HepG2 (cell line): ENCODE measurements at regions not wholly inside any gene's neighbourhood (a gene's known extent, or its start where the extent isn't known, plus 50 kb on each side); places are given as distances from the start of the nearest gene placed in this dataset.
"Not testable (repeated sequence)": the region's sequence is repeated elsewhere in the genome, so short reads cannot be mapped to it uniquely, and the experiment has no call there.

ENCODE experiments used
- EP300 ChIP-seq, 3 experiments: sonication (generic) in 1 of 3; formaldehyde crosslinking in 1 of 3; IDR thresholded peaks; 2 replicates each; pipeline versions ENCODE4 v1.5.1 to v1.6.1; 2011 to 2020; ENCODE audit warnings: low read depth in 2 of 3, low read length in 2 of 3, borderline replicate concordance in 1 of 3, improper control_type of control experiment in 1 of 3, mild to moderate bottlenecking in 1 of 3, missing genetic modification reagents in 1 of 3, moderate library complexity in 1 of 3
- KDM1A ChIP-seq: IDR thresholded peaks from 2 replicates; pipeline ENCODE4 v1.6.1; 2016; ENCODE audit warnings: missing compliant biosample characterization
- KMT2B ChIP-seq: IDR thresholded peaks from 2 replicates; pipeline ENCODE4 v1.6.1; 2016; ENCODE audit warnings: missing genetic modification reagents, missing compliant biosample characterization
- MAFG ChIP-seq: sonication (generic); formaldehyde crosslinking; IDR thresholded peaks from 2 replicates; pipeline ENCODE4 v1.5.1; 2020; ENCODE audit warnings: mild to moderate bottlenecking, missing genetic modification reagents
- POLR2AphosphoS2 ChIP-seq: IDR thresholded peaks from 2 replicates; pipeline ENCODE4 v1.6.1; 2011; ENCODE audit warnings: low read depth, low read length, improper control_type of control experiment
- TAF1 ChIP-seq: sonication (generic); formaldehyde crosslinking; IDR thresholded peaks from 2 replicates; pipeline ENCODE4 v1.4.0; 2020; ENCODE audit warnings: missing genetic modification reagents
- ZFP36 ChIP-seq: fragments of 150-350 bp; IDR thresholded peaks from 2 replicates; pipeline ENCODE4 v1.6.1; 2018; ENCODE audit warnings: borderline replicate concordance, low read length, low read depth; ENCODE audit not compliant: partially characterized antibody
- ZMAT3 ChIP-seq: sonication (generic); formaldehyde crosslinking; conservative IDR thresholded peaks from 2 replicates; pipeline ENCODE4 v1.7.0; 2021; ENCODE audit warnings: missing genetic modification reagents
- ZNF790 ChIP-seq: sonication (generic); formaldehyde crosslinking; IDR thresholded peaks from 2 replicates; pipeline ENCODE4 v1.8.0; 2022; ENCODE audit warnings: missing genetic modification reagents, mild to moderate bottlenecking, borderline replicate concordance
- TF ChIP-seq, protein P1 (sequence below): sonication (generic); formaldehyde crosslinking; IDR thresholded peaks from 2 replicates; pipeline ENCODE4 v1.5.0; 2020; ENCODE audit warnings: missing genetic modification reagents
- TF ChIP-seq, protein P2 (sequence below): sonication (generic); formaldehyde crosslinking; IDR thresholded peaks from 2 replicates; pipeline ENCODE4 v1.4.0; 2020; ENCODE audit warnings: missing genetic modification reagents, mild to moderate bottlenecking, borderline replicate concordance
- TF ChIP-seq, protein P3 (sequence below): sonication (generic); formaldehyde crosslinking; IDR thresholded peaks from 2 replicates; pipeline ENCODE4 v1.5.0; 2020; ENCODE audit warnings: mild to moderate bottlenecking, missing genetic modification reagents, moderate library complexity
- TF ChIP-seq, protein P4 (sequence below): sonication (generic); formaldehyde crosslinking; IDR thresholded peaks from 2 replicates; pipeline ENCODE4 v1.4.0; 2020; ENCODE audit warnings: missing genetic modification reagents, borderline replicate concordance

DNA sequence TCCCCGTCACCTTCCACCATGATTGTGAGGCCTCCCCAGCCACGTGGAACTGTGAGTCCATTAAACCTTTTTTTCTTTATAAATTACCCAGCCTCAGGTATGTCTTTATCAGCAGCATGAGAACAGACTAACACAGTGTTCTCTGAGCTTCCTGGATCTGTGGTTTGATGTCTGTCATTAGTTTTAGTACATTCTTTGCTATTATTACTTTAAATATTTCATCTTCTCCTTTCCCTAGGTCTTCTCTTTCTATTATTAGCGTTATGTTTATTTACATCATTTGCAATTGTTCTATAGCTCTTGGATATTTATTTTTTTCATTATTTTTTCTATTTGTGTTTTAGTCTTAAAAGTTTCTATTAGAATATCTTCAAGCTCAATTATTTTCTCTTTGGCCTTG, 1293.4 kb downstream of the GATA3 start:
- TF ChIP-seq TAF1 (CRISPR knock-in tag); ZNF790; ZMAT3; EP300 (IDR thresholded peaks at IDR 0.05; ENCODE audit: low read depth in 2 of 2, low read length in 2 of 2); EP300 (CRISPR knock-in tag; IDR thresholded peaks at IDR 0.05; ENCODE audit: borderline replicate concordance); ZFP36; MAFG (CRISPR knock-in tag); KMT2B (CRISPR knock-in tag); KDM1A (CRISPR knock-in tag); POLR2AphosphoS2: not testable (repeated sequence)
- TF ChIP-seq, protein P1, sequence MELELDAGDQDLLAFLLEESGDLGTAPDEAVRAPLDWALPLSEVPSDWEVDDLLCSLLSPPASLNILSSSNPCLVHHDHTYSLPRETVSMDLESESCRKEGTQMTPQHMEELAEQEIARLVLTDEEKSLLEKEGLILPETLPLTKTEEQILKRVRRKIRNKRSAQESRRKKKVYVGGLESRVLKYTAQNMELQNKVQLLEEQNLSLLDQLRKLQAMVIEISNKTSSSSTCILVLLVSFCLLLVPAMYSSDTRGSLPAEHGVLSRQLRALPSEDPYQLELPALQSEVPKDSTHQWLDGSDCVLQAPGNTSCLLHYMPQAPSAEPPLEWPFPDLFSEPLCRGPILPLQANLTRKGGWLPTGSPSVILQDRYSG (CRISPR knock-in tag), result not testable (repeated sequence)
- TF ChIP-seq, protein P2, sequence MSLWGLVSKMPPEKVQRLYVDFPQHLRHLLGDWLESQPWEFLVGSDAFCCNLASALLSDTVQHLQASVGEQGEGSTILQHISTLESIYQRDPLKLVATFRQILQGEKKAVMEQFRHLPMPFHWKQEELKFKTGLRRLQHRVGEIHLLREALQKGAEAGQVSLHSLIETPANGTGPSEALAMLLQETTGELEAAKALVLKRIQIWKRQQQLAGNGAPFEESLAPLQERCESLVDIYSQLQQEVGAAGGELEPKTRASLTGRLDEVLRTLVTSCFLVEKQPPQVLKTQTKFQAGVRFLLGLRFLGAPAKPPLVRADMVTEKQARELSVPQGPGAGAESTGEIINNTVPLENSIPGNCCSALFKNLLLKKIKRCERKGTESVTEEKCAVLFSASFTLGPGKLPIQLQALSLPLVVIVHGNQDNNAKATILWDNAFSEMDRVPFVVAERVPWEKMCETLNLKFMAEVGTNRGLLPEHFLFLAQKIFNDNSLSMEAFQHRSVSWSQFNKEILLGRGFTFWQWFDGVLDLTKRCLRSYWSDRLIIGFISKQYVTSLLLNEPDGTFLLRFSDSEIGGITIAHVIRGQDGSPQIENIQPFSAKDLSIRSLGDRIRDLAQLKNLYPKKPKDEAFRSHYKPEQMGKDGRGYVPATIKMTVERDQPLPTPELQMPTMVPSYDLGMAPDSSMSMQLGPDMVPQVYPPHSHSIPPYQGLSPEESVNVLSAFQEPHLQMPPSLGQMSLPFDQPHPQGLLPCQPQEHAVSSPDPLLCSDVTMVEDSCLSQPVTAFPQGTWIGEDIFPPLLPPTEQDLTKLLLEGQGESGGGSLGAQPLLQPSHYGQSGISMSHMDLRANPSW (CRISPR knock-in tag), result not testable (repeated sequence)
- TF ChIP-seq, protein P3, sequence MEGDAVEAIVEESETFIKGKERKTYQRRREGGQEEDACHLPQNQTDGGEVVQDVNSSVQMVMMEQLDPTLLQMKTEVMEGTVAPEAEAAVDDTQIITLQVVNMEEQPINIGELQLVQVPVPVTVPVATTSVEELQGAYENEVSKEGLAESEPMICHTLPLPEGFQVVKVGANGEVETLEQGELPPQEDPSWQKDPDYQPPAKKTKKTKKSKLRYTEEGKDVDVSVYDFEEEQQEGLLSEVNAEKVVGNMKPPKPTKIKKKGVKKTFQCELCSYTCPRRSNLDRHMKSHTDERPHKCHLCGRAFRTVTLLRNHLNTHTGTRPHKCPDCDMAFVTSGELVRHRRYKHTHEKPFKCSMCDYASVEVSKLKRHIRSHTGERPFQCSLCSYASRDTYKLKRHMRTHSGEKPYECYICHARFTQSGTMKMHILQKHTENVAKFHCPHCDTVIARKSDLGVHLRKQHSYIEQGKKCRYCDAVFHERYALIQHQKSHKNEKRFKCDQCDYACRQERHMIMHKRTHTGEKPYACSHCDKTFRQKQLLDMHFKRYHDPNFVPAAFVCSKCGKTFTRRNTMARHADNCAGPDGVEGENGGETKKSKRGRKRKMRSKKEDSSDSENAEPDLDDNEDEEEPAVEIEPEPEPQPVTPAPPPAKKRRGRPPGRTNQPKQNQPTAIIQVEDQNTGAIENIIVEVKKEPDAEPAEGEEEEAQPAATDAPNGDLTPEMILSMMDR (CRISPR knock-in tag), result not testable (repeated sequence)
- TF ChIP-seq, protein P4, sequence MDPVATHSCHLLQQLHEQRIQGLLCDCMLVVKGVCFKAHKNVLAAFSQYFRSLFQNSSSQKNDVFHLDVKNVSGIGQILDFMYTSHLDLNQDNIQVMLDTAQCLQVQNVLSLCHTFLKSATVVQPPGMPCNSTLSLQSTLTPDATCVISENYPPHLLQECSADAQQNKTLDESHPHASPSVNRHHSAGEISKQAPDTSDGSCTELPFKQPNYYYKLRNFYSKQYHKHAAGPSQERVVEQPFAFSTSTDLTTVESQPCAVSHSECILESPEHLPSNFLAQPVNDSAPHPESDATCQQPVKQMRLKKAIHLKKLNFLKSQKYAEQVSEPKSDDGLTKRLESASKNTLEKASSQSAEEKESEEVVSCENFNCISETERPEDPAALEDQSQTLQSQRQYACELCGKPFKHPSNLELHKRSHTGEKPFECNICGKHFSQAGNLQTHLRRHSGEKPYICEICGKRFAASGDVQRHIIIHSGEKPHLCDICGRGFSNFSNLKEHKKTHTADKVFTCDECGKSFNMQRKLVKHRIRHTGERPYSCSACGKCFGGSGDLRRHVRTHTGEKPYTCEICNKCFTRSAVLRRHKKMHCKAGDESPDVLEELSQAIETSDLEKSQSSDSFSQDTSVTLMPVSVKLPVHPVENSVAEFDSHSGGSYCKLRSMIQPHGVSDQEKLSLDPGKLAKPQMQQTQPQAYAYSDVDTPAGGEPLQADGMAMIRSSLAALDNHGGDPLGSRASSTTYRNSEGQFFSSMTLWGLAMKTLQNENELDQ (CRISPR knock-in tag), result not testable (repeated sequence)
